Testis (tissue), 2 donors: ENCODE measurements at regions not wholly inside any gene's neighbourhood (a gene's known extent, or its start where the extent isn't known, plus 50 kb on each side); places are given as distances from the start of the nearest gene placed in this dataset.

ENCODE experiments used
- CTCF ChIP-seq, 3 experiments: fragments of 450-650 bp in 2 of 3; fragments of 200-600 bp in 1 of 3; sonication (generic) in 1 of 3; IDR thresholded peaks; one replicate each; pipeline ENCODE4 v1.5.1; 2016 to 2019; ENCODE audit warnings: antibody characterized with exemption in 3 of 3, mild to moderate bottlenecking in 2 of 3, moderate library complexity in 1 of 3
- POLR2A ChIP-seq: fragments of 450-650 bp; IDR thresholded peaks from one replicate; pipeline ENCODE4 v1.6.1; 2017; ENCODE audit warnings: antibody characterized with exemption, mild to moderate bottlenecking, moderate library complexity

GRCh38 chr10:6823770-6824169, 243.7 kb upstream of the PRKCQ start:
- TF ChIP-seq CTCF (IDR thresholded peaks at IDR 0.05): no peak
- TF ChIP-seq POLR2A: no peak
